H1 (cell line): ENCODE measurements at regions not wholly inside any gene's neighbourhood (a gene's known extent, or its start where the extent isn't known, plus 50 kb on each side); places are given as distances from the start of the nearest gene placed in this dataset.

Source experiments
- CHD7 ChIP-seq: fragments of 300-600 bp; sonication (generic); IDR thresholded peaks from 2 replicates; pipeline ENCODE4 v1.7.1; 2012; ENCODE audit warnings: low read length, moderate library complexity, mild to moderate bottlenecking, inconsistent platforms; ENCODE audit not compliant: insufficient replicate concordance
- CTCF ChIP-seq, 3 experiments: IDR thresholded peaks; 1 replicate in 2 of 3; 2 replicates in 1 of 3; pipeline versions ENCODE4 v1.5.1 to v1.6.1; 2011; ENCODE audit warnings: low read length in 3 of 3, mild to moderate bottlenecking in 3 of 3, inconsistent platforms in 2 of 3, low read depth in 1 of 3, moderate library complexity in 1 of 3; ENCODE audit not compliant: insufficient read depth in 1 of 3; ENCODE audit errors: control extremely low read depth in 1 of 3
- KDM5A ChIP-seq: fragments of 200-600 bp; IDR thresholded peaks from 2 replicates; pipeline ENCODE4 v1.7.1; 2012; ENCODE audit warnings: mild to moderate bottlenecking, low read length, inconsistent platforms, mixed read lengths
- RNF2 ChIP-seq: fragments of 200-900, 300-1000 bp; sonication (generic); IDR thresholded peaks from 2 replicates; pipeline ENCODE4 v1.7.1; 2016; ENCODE audit warnings: borderline replicate concordance, low read depth, mild to moderate bottlenecking, antibody characterized with exemption, low read length; ENCODE audit not compliant: poor library complexity, severe bottlenecking; ENCODE audit errors: missing control alignments
- SIN3A ChIP-seq, 2 experiments: IDR thresholded peaks in 1 of 2; conservative IDR thresholded peaks in 1 of 2; 2 replicates each; pipeline ENCODE4 v1.6.1; 2011 to 2012; ENCODE audit warnings: low read length in 2 of 2, improper control_type of control experiment in 1 of 2, low read depth in 1 of 2, mild to moderate bottlenecking in 1 of 2
- USF2 ChIP-seq: IDR thresholded peaks from 2 replicates; pipeline ENCODE4 v1.6.1; 2011; ENCODE audit warnings: low read length, improper control_type of control experiment
- TF ChIP-seq, protein P1 (sequence below): IDR thresholded peaks from 2 replicates; pipeline ENCODE4 v1.6.1; 2012; ENCODE audit warnings: inconsistent platforms

- TF ChIP-seq CHD7 (no peak), USF2 (no peak), CTCF (IDR thresholded peaks at IDR 0.05; ENCODE audit: control extremely low read depth in 1 of 3, insufficient read depth in 1 of 3, low read depth in 1 of 3, low read length in 3 of 3) (no peak), KDM5A (no peak), RNF2 (no peak), SIN3A (conservative IDR thresholded peaks at IDR 0.05 in 1 of 2, IDR thresholded peaks at IDR 0.05 in 1 of 2; ENCODE audit: low read depth in 1 of 2, low read length in 2 of 2) (no peak)
- TF ChIP-seq, protein P1, sequence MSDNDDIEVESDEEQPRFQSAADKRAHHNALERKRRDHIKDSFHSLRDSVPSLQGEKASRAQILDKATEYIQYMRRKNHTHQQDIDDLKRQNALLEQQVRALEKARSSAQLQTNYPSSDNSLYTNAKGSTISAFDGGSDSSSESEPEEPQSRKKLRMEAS, result no peak
Measured at GRCh38 chr18:73737990-73738389, 409.6 kb downstream of the FBXO15 start (continued).
